ENCODE measurements at regions not wholly inside any gene's neighbourhood (a gene's known extent, or its start where the extent isn't known, plus 50 kb on each side); places are given as distances from the start of the nearest gene placed in this dataset.
A peak's percentile ranks its signal among the peaks of the same experiment; 100 is the strongest.
"Not testable (repeated sequence)": the region's sequence is repeated elsewhere in the genome, so short reads cannot be mapped to it uniquely, and the experiment has no call there.

DNA sequence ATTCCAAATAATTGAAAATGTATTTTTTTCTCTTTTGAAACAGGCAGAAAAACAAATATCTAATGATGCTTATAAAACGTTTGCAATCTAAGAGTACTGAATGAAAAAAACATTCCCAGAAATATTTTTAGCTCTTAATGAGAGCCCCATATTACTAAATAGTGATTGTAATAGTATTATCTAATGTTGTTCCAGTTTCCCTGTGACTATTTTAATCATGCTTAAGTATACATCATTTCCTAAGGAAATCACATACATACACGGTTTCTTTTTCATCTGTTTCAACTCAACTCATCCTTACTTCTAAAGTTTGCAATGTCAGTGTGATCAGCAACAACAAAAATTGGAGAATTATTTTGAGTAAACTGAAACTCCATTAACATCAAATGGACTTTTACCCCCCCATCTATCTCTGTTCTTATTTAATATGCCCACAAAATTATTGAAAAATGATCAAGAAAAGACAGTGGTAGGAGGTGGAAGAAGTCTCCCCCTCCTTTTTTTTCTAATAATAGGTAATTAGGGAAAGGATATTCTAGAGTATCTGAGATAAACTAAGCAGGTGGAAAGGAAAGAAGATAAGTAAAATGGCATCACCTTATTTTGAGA, 530.1 kb upstream of the ATP2B1 start:
- no peak for DNase-seq (ENCODE audit: insufficient read length, low spot score)
- FAIRE-seq: no peak

DNA sequence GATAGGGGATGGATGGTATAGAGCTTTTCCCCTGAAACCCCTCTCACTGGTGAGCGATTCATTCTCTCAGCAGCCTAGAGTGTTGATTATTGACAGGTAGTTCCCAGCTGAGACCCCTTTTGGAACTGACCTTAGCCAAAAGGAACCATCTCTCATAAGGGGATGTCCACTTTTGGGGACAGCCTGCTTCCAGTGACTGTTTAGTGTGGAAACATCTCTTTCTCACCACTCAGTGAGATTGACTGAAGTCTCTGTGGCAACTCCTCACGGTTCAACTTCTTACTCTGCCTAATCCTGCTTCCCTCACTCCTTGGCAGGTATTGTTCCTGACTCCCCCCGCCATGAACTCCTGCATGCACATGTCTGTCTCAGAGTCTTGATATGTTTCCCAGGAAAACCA, 529.2 kb upstream of the ATP2B1 start:
- no peak for DNase-seq (ENCODE audit: insufficient read length, low spot score)
- FAIRE-seq: no peak

DNA sequence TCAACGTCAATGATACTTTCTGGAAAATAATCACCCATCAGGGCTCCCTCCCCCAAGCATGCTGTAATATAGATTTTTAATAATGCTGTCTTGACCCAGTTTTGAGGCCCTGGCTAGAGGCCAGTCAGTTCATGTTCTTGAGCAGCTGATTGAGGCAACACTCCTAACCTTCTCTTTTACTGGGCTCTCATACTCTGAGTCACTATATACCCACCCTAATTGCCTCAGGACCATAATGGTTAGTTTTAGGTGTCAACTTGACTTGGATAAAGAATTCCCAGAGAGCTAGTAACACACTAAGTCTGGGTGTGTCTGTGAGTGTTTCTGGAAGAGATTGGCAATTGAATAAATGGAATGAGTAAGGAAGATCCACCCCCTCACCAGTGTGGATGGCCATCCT, 527.0 kb upstream of the ATP2B1 start:
- no peak for FAIRE-seq
- DNase-seq (ENCODE audit: insufficient read length, low spot score): no peak

DNA sequence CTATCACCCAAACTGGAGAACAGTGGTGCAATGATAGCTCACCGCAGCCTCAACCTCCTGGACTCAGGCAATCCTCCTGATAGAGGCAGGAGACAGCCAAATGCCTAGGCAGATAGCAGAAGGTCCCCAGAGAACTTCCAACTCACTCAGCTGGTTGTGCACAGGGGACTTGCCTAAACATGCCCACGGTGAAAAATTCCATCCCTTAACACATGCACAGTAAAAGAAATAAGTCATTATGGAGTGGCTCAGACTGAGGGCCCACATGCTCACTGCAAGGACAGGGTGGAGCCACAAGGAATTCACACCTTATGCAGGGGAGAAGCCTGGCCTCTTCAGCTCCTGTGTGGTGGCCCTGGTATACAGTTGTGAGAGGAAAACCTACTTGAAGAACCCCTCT, 525.8 kb upstream of the ATP2B1 start:
- peak; percentile 42 for FAIRE-seq
- DNase-seq (ENCODE audit: insufficient read length, low spot score): no peak

DNA sequence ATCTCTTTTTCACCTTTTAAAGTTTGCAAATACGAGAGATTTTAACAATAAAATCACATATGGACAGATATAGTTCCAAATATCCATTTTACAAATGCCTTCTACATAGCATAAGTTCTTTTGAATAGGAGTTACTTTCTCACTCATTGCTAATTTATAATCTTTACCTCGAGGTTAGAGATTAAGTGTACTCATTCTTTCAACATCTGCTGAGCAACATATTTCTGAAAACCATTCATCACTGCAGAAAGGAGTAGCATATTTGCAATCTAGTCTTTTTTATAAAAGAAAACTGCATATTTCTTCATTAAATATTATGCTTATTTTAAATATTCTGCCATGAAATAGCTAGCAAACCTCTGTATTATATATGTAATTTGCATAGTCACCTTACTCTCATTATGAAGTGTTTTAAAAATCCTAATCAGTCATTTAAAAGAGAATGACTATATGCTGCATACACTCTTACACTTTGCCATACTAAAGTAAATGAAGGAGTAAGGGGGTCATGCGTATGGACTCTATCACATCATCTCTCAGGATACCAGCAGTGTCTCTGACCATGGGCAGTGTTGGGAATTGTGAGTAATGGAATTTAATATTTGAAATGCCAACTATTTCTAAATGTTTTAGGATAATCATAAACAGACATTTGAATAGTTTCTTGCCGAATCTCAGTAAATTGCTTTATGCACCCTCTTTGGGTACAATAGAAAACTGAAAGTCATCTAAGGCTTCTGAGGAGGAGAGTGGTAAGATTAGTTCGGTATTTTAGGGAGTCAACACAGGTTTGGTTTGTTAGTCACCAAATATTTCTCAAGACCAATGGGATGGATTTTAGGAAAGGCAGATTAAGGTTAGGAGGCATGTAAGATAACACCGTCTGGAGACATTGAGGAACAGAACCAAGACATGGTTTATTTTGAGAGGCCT, 524.8 kb upstream of the ATP2B1 start:
- DNase-seq (ENCODE audit: insufficient read length, low spot score) (no peak), FAIRE-seq (no peak)

DNA sequence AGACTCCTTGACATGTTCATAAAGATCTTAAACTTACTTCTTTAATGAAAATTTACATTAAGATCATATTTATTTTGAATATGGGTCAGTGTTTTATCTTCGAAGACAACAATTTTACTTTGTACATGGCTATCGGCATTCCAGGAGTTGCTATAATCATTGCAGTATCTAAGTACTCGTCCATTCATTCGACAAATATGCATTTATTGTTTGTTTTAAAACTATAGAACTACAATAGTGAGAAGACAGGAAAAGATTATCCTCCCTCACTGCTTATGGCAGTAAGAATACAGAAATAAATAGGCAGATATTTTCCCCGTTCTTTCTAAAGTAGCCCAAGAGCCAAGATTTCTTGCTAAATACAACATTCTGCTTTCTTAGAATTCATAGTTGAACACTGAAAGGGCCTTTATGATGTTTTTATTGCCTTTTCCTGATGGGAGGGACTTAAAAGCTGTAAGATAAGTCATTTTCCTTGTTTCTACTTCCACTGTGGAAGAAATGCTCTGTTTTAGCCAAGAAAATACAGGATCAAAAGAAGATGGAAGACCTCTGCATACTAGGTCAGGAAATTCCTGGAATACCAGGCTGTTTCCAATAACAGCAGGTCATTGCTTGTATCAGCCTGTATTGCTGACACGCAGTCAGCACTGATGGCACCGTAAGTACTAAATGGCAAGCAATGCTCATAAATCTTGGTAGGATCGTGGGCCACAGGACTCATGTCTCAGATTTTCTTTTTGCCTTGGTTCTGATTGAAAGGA, 521.0 kb upstream of the ATP2B1 start:
- no peak for FAIRE-seq
- DNase-seq (ENCODE audit: insufficient read length, low spot score): peak; percentile 18

DNA sequence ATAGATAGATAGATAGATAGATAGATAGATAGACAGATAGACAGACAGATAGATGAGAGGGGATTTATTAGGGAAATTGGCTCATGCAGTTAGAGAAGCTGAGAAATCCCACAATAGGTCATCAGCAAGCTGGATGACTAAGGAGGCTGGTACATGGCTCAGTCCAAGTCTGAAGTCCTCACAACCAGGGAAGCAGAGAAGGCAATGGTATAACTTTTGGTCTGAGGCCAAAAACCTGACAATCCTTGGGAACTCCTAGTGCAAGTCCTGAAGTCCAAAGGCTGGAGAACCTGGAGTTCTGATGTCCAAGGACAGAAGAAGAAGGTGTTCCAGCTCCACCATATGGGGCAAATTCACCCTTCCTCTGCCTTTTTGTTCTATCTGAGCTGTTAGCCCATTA, 517.6 kb upstream of the ATP2B1 start:
- FAIRE-seq (no peak), DNase-seq (ENCODE audit: insufficient read length, low spot score) (no peak)

DNA sequence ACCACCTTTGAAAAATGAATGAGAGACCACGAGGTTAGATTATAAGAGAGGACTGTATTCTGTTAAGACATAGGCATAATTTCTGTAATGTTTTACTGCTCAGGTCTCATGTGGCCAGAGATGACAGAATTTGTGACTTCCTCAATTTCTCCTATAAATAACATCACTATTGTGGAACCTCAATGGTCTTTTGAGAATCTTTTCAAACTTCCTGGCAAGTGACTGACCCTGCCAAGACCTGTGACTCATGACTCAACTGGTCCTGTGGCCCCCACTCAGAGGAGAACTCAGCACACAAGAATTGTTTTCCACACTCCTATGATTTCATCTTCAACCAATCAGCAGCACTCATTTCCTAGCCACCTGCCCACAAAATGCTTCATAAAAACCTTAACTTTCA, 508.2 kb upstream of the ATP2B1 start:
- no peak for FAIRE-seq

DNA sequence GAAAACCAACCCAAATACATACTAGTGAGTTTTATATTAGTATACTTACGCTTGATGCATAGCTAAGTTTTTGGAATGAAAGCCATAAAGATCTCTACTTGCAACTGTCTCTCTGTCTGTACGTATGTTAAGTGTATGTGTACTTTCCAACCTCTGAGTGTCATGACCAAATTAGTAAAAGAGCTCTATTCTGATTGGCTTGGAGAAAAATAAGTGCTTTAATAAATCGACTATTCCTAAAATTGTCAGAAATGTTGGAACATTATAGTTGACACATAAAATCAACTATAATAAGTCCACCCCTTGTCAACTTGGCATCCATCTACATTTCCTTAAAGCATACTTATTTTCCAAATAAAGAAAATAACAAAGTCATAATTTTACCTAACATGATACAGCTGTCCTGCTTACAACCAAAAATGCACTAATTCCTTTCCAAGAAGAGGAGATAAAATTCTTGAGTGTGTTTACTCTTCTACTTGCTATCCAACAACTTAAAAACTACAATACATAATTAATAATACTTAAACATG, 507.4 kb upstream of the ATP2B1 start:
- no peak for FAIRE-seq
- no peak for DNase-seq (ENCODE audit: insufficient read length, low spot score)

More for the DNA sequence above, 508.2 kb upstream of the ATP2B1 start:
- DNase-seq (ENCODE audit: insufficient read length, low spot score): no peak

DNA sequence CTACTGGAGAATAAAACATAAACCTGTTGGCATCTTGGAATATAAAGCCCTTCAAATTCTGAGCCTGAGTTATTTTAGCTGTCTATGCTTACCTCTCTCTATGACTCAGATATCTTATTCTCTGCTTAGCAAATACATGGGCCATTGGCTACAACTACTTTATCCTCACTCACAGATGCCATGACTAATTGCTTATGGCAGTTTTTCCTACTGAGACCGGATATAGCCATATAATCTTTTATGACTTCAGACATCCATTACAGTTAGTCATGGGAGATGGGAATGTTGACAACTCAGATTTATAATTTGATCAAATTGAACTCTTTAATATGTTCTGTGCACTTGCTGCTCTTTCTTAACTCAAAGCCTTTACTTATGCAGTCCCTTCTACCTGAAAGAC, 502.4 kb upstream of the ATP2B1 start:
- peak; percentile 36 for DNase-seq (ENCODE audit: insufficient read length, low spot score)
- FAIRE-seq: no peak

DNA sequence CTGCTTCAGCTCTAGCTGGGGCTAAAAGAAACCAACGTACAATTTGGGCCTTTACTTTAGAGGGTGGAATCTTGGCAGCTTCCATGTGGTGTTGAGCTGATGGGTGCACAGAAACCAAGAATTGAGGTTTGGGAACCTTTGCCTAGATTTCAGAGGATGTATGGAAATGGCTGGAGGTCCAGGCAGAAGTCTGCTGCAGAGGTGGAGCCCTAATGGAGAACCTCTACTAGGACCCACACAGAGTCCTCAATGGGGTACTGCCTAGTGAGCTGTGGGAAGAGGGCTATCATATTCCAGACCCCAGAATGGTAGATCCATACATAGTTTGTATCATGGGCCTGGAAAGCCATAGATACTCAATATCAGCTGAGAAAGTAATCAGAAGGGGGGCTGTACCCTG, 500.4 kb upstream of the ATP2B1 start:
- FAIRE-seq: no peak
- no peak for DNase-seq (ENCODE audit: insufficient read length, low spot score)

DNA sequence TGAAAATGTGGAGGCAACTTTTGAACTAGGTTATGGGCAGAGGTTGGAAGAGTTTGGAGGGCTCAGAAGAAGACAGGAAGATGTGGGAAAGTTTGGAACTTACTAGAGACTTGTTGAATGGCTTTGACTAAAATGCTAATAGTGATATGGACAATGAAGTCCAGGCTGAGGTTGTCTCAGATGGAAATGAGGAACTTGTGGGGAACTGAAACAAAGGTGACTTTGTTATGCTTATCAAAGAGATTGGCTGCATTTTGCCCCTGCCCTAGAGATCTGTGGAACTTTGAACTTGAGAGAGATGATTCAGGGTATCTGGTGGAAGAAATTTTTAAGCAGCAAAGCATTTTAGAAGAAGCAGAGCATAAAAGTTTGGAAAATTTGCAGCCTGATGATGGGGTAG, 499.7 kb upstream of the ATP2B1 start:
- DNase-seq (ENCODE audit: insufficient read length, low spot score); FAIRE-seq: not testable (repeated sequence)

DNA sequence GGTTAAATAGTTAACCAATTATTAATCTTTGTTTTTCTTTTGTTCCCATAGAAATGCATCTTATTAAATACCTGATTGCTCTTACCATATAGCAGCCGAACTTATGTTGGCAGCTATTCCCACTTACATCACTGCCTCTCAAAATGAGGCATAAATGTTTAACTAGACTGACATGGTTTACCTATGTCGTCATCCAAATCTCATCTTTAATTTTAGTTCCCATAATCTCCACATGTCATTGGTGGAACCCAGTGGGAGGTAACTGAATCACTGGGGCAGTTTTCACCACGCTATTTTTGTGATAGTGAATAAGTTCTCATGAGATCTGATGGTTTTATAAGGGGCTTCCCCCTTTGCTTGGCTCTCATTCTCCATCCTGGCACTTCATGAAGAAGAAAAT, 499.2 kb upstream of the ATP2B1 start:
- FAIRE-seq: no peak
- DNase-seq (ENCODE audit: insufficient read length, low spot score): no peak

DNA sequence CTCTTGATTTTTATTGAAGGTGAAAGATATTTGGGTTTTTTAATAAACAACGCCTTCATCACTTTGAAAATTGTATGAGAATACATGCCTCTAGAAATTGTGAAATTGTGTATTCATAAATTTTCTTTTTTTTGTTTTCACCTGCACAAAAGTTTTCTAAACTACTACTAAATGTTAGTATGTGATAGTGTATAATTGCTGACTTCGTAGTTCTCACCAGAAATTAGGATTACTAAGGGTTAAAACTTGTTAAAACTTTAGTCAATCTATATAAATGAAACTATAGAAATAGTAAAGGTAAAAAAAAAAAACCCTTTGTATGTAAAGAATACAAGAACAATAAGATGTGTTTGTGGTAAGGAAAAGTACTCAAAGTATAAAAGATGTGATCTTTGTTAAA, 496.5 kb upstream of the ATP2B1 start:
- DNase-seq (ENCODE audit: insufficient read length, low spot score): no peak
- no peak for FAIRE-seq

DNA sequence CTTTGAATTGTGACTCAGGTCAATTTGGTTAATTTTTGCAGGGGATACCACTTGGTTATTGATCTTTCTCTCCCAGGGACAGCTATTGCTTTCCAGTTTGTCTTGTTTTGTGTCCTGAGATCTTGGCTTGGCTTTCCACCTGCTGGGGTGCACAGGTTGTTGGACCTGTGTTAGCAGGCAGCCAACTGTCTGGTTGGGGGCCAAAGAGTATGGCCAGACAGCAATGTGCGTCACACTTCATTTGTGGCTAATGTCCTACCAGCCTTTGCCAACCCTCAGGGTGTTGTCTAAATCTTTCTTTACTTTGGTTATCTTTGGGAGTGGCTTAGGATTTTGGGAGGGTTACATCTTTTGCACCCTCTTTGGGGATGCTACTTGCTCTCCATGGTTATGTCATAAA, 494.9 kb upstream of the ATP2B1 start:
- FAIRE-seq (no peak), DNase-seq (ENCODE audit: insufficient read length, low spot score) (no peak)

DNA sequence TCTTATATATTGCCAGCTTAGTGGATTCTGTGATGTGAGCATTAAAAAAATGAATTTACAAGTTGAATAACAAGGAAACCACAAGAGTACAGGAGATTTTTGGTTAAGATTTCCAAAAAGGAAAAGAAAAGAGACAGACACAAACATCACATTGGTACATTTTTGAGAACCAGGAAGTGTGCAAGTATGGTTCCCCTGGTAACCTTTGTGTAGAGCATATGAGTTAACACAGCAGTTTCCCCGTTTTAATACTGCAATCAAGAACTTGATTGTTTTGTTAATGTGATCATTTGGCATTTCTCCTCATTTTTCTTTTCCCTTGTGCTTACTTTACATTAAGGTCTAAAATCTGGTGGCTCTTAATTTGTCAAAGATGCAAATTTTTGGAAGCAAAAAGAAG, 490.4 kb upstream of the ATP2B1 start:
- no peak for DNase-seq (ENCODE audit: insufficient read length, low spot score)

DNA sequence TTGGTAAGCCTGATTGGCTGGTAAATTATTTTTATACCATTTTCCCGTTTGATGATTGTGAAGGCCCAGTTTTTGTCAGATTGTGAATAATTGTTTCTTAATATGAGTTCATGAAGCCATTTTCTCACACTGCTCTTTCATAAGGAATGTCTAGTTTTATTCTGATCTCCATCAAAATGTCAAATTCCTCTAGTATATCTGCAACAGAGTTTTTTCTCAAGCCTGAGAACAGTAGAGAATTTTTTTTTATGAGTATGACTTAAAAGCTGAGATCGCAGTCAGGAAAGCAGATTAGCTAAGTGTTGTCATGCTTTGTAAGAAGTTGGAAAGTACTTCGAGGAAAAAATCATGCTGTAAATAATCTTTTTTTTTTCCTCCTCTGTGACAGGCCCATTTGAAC, 484.9 kb upstream of the ATP2B1 start:
- DNase-seq (ENCODE audit: insufficient read length, low spot score) (no peak), FAIRE-seq (no peak)

More for the DNA sequence above, 490.4 kb upstream of the ATP2B1 start:
- no peak for FAIRE-seq

DNA sequence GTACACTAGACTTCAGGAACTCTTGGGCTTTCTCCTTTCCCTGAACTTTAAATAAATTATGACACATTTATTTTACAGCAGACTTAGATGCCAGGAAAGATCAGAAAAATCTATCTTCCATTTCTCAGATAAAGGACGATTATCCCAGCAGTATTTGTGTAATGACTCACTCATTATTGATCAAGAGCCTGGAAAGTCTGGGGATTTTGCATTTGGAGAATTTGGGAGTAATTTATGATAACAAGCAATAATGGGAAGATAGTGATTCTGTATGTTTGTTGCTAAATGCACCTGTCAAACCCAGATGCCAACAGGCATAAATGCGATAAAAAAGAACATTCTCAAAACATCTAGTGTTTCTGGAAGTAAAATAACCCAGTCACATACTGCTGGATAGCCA, 480.2 kb upstream of the ATP2B1 start:
- no peak for FAIRE-seq
- no peak for DNase-seq (ENCODE audit: insufficient read length, low spot score)

DNA sequence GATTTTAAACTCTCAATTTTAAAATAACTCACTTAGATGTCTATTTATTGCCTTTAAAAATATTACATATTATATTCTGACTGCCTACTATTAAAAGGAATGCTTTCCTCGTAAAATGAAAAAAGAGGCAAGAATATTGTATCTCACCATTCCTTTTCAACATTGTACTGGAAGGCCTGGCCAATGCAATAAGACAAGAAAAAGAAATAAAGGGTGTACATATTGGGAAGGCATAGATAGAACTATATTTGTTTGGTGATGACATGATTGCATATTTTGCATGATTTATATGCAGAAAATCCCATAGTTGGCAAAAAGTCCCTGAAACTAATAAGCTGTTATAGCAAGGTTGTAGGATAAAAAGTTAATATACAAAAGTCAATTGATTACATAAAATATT, 474.6 kb upstream of the ATP2B1 start:
- no peak for FAIRE-seq
- no peak for DNase-seq (ENCODE audit: insufficient read length, low spot score)

DNA sequence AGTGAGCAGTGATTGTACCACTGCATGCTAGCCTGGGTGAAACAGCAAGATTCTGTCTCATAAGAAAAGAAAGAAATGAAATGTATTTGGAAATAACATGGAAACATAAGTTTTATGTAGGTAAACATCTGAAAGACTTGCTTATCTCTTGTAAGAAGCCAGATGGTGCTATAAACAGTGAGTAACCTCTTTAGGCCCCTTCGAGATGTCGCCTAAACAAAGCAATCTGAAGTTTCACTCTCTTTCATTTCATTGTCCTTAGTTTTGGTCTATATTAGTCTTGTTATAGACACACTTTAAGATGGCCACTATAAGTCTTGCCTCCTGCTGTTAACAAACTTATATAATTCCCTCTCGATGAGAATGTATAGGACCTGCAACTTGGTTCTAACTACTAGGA, 472.6 kb upstream of the ATP2B1 start:
- no peak for FAIRE-seq
- DNase-seq (ENCODE audit: insufficient read length, low spot score): no peak

DNA sequence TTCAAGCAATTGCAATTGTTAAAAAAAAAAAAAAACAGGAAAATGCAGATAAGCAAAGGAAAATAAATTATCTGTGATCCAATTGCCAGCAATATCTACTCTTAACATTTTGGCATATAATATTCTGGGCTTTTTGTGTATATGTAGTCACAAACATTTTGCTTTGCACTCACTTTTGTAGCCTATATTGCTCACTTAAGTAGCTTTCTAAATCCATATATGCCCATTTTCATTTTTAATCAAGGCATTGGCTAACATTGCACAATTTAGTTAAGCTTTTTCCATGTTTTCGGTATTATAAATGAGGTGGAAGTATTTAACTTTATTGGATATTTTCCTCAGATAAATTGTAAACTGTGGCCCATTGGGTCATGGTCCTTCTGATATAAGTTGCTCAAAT, 466.3 kb upstream of the ATP2B1 start:
- no peak for FAIRE-seq

More for the DNA sequence above, 466.3 kb upstream of the ATP2B1 start:
- no peak for DNase-seq (ENCODE audit: insufficient read length, low spot score)
